ENCODE measurements at regions not wholly inside any gene's neighbourhood (a gene's known extent, or its start where the extent isn't known, plus 50 kb on each side); places are given as distances from the start of the nearest gene placed in this dataset.

GRCh38 chr2:144771348-144771747, 251.4 kb upstream of the ZEB2 start:
- TF ChIP-seq CTCF (conservative IDR thresholded peaks at IDR 0.05 in 1 of 2, IDR thresholded peaks at IDR 0.05 in 1 of 2; ENCODE audit: low read depth in 1 of 2, low read length in 2 of 2) (no peak), EZH2 (IDR thresholded peaks at IDR 0.05; ENCODE audit: low read length, missing control alignments) (no peak)

Measured in fibroblast of lung (primary cell).